Kidney epithelial cell (primary cell): ENCODE measurements at regions not wholly inside any gene's neighbourhood (a gene's known extent, or its start where the extent isn't known, plus 50 kb on each side); places are given as distances from the start of the nearest gene placed in this dataset.

Experiments used
- DNase-seq: peaks from one replicate; pipeline ENCODE4 v3.0.0-alpha.2; 2010; ENCODE audit warnings: low read depth
- H3K27me3 ChIP-seq: 2 replicates; pipeline ENCODE4 v1.6.0; 2011; ENCODE audit warnings: low read length; ENCODE audit not compliant: control insufficient read depth, insufficient read depth
- H3K36me3 ChIP-seq: 2 replicates; pipeline ENCODE4 v1.5.1; 2011; ENCODE audit warnings: low read length; ENCODE audit not compliant: control insufficient read depth, insufficient read depth
- H3K4me3 ChIP-seq: 2 replicates; pipeline ENCODE4 v1.5.1; 2011; ENCODE audit warnings: low read depth, mild to moderate bottlenecking, control low read depth, low read length
- CTCF ChIP-seq: IDR thresholded peaks from 2 replicates; pipeline ENCODE4 v1.5.1; 2011; ENCODE audit warnings: mild to moderate bottlenecking, moderate library complexity, low read length, control low read depth, inconsistent platforms; ENCODE audit not compliant: insufficient read depth, poor library complexity, severe bottlenecking

GRCh38 chr2:190792956-190793888, 87.4 kb upstream of the GLS start:
- Histone ChIP-seq H3K27me3 (no peaks in the 10 kb centered on the region), H3K4me3 (no peak overlapping the region), H3K36me3 (no peaks in the 10 kb centered on the region)
- peak; percentile 79 for DNase-seq
- no peak for TF ChIP-seq CTCF

GRCh38 chr2:190794377-190794776, 86.2 kb upstream of the GLS start:
- Histone ChIP-seq H3K27me3 (no peaks in the 10 kb centered on the region), H3K4me3 (no peak overlapping the region), H3K36me3 (no peaks in the 10 kb centered on the region)
- DNase-seq, result no peak
- no peak for TF ChIP-seq CTCF

GRCh38 chr2:190794790-190795189, 85.8 kb upstream of the GLS start:
- TF ChIP-seq CTCF, result no peak
- no peak for DNase-seq
- H3K27me3 ChIP-seq, result no peaks in the 10 kb centered on the region
- H3K4me3 ChIP-seq, result no peak overlapping the region
- no peaks in the 10 kb centered on the region for H3K36me3 ChIP-seq

- no peak overlapping the region for H3K4me3 ChIP-seq
- H3K27me3 ChIP-seq, result no peaks in the 10 kb centered on the region
- TF ChIP-seq CTCF, result no peak
- H3K36me3 ChIP-seq, result no peaks in the 10 kb centered on the region
- no peak for DNase-seq
Measured at GRCh38 chr2:190795686-190796085, 84.9 kb upstream of the GLS start.

- H3K27me3 ChIP-seq, result no peaks in the 10 kb centered on the region
- no peak for DNase-seq
- H3K4me3 ChIP-seq, result no peak overlapping the region
- no peaks in the 10 kb centered on the region for H3K36me3 ChIP-seq
- TF ChIP-seq CTCF, result no peak
Measured at GRCh38 chr2:190799999-190800398, 80.6 kb upstream of the GLS start.

GRCh38 chr2:190800528-190800927, 80.1 kb upstream of the GLS start:
- no peak for TF ChIP-seq CTCF
- no peaks in the 10 kb centered on the region for H3K27me3 ChIP-seq
- no peaks in the 10 kb centered on the region for H3K36me3 ChIP-seq
- no peak for DNase-seq
- H3K4me3 ChIP-seq, result no peak overlapping the region
